HG02973 (cell line): ENCODE measurements at regions not wholly inside any gene's neighbourhood (a gene's known extent, or its start where the extent isn't known, plus 50 kb on each side); places are given as distances from the start of the nearest gene placed in this dataset.

Experiments
- ATAC-seq: cut with Tn5 transposase; IDR thresholded peaks from one replicate; pipeline ENCODE4 v1.9.1; 2021; ENCODE audit warnings: moderate library complexity; ENCODE audit not compliant: unreplicated experiment

DNA sequence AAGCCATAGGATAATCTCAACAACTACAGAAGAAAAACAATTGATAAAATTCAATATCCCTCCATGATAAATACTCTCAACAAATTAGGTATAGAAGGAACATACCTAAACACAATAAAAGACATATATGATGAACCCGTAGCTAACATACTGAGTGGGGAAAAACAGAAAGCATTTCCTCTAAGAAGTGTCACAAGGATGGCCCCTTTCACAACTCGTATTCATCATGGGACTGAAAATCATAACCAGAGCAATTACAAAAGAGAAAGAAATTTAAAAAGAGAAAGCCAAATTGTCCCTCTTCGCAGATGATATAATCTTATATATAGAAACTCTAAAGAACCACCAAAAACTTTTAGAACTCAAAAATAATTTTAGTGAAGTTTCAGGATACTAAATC lies 146.3 kb upstream of the RGMB start:
- peak; percentile 56 for ATAC-seq

DNA sequence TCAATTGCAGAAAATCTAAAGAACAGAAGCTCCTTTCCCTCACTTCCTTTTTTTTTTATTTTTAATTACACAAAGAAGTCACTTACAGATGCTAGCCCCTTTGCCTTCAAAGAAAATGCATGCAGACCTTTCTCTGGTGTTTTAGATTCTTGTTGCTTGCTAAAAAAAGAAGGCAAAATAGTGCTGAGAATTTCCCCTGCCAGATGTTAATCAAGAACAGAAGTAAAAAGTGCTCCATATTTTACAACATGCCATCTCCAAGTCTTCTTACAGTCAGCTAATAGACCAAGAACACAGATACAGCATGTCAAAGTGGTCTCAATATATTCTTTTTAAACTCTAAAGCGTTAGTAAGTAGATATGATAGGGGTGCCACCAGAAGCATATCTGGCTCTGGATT lies 142.8 kb upstream of the RGMB start:
- ATAC-seq, result no peak

DNA sequence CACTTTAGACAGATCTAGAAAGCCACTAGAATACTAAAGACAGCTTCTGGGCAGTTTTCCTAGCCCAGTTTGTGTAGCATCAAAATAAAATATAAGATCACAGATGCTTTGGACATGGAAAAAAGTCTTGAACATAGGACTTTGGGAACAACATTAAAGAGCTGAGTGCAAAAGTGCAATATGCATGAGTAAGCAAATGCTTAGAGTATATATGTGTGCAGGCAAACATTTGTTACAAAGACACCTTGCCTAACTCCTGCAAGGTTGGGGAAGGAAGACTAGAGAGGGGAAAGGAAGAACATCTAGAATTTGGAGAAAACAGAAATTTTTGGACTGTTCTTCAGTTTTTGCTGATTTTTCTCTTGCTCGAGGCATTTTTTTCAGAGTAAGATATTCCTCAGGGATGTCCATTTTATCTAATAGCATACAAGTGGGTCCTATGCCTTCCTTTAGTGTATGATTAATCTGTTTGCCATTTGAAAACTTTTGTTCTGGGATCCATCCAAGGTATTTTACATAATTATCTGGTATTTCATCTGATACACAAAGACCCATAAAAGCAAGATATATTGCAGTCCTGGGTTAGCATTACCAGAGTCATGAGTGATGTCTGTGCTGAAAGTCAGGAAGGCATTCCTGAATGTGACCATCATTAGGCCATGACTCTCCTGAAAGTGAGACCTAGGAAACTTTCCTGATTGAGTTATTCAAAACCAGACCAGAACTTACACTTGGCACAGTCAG lies 142.0 kb upstream of the RGMB start:
- ATAC-seq, result no peak

DNA sequence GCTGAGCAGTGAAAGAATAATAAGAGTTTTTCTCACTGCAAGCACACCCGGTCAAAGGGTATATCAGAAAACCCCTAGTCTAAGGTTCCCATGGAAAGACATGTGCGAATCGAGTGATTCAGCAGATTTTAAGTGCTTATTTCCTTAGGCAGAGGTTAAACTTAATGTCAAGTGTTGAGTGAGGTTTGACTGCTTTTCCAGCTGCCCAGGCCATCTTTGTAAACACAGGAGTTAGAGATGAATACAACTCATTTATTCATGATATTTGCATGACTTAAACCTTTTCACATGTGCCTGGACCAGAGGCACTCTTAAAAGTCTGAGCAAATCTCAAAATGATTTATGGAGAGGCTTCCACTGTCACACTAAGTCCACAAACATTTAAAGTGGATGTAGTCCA lies 137.8 kb upstream of the RGMB start:
- no peak for ATAC-seq

DNA sequence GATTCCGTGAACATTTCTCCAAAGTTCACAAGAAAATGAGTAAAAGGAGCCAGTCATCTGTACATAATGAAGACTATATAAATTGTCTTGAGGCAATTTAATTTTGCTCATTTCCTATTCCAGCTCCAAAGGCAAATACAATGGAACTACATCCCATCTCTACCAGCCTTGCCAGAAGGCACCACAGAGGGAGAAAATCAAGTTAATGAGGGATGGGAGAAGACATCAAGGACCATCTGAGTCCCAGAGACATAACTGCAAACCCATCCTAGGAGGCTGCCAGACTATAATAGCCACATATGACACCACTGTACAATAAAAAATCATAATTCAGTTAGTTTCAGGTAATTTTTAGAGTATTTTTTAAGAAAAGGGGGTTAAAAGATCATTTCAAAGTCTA lies 136.3 kb upstream of the RGMB start:
- no peak for ATAC-seq

DNA sequence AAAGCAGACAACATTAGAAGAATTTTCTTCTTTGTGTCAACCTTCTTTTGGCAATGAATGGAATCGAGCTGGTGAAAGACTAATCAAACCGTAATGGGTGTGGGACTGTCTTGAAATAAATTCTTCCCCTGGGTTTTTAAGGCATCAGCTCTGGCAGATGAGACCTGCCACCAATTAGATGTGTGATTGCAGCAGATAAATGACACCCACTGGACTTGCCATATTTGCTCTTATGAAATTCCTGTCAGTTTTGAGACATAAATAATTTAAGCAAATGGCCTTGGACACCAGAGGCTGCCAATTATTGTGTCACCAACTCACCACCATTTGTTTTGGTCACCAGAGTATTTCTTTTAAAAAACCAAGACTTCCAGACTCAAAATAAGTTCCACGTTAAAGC lies 135.9 kb upstream of the RGMB start:
- ATAC-seq, result no peak

DNA sequence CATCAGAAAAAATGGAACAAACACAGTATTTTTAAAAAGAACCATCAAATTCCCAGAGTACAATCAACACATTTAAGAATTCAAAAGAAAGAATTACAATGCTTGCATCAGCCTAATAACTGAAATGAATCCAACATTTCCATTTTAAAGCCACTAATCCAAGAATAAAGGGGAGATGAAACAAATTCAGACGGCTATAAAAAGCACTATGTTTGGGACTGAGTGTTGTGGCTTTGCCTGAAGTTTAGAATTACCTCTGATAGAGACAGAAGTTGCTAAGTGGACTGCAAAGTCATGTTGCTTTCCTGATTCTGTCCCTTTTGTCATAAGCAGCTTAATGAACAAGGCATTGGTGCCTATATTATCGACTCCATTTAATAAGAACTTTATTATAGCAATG lies 135.4 kb upstream of the RGMB start:
- no peak for ATAC-seq

DNA sequence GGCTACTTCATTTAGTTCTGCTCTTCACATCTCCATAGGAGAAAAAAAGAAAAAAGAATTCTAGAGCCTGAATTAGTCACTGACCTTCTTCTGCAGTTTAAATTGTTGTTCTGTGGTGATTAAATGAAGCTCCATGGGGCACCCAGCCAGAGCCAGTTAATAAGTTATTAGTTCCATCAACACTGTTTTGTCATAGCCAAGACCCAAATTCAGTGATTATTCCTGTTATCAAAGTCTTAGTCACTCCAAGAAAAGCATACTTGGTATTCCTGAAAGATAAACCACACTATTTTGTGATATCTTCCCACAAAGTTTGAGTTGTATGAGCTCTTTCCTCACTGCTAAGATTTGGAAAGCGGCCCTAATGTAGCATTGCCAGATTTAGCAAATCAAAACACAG lies 134.8 kb upstream of the RGMB start:
- no peak for ATAC-seq

DNA sequence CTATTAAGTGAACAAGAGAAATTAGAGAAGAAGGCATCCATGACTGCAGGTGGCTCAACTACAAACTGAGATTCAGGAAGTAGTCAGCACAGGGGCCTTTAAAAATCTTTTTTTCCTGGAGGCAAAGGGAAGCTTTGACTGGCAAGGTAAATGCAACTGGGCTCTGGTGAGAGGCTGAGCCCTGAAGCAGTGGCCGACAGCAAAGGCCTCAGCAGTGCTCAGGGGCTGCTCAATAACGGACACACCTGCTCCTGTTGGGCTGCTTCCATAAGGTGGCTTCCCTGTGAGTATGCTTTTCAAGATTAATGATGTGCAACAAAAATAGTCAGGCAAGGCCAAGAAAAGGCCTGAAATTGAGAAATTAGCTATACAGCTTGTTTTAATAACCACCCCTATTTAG lies 134.2 kb upstream of the RGMB start:
- ATAC-seq, result no peak

DNA sequence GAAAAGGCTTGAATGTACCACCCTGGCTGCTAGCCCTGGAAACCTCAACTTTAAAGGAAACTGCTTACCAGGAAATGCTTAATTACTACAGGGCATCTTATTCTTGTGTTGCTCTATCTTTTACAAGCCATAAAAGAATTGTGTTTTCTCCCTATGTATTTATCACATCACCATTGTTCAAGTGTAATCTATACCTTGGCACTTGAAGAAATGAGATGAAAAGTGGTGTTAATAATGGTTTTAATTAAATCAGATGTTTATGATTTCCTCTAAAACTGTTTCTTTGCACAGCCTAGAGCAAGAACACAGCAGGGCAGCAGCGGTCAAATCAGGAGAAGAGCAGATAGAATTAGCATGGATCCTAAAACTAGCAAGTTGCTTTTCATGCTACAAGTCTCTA lies 131.8 kb upstream of the RGMB start:
- ATAC-seq, result no peak

DNA sequence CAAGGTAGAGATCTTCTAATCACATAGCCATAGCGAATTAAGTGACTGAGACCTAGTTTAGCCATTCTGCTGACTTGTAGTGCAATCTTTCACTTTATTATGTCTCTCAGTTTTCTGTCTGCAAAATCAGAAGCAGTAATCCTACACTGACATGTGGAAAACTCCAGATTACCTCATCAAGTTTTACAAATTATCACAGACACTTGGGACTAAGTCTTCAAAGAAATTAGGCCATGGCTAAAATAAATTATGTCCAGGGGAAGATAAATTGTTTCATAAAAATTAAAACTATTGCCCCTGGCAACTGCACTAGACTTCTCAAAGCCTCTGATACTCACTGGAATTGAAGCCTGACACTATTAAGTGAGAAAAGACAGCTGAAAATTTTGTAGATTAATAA lies 129.9 kb upstream of the RGMB start:
- no peak for ATAC-seq

DNA sequence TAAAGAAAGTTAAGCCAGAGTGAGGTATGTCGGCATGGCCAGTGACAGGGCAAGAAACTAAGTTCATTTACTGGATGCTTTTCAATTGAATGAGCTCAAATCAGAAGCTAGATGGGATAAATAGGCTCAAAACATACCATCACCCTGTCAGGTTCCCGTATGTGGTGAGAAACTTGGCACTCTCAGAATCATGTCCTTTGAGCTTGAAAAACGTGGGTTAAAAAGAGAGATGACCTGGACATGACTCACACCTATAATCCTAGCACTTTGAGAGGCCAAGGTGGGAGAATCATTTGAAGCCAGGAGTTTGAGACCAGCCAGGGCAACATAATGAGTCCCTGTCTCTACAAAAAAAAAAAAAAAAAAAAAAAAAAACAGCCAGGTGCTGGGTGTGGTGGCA lies 121.7 kb upstream of the RGMB start:
- no peak for ATAC-seq

DNA sequence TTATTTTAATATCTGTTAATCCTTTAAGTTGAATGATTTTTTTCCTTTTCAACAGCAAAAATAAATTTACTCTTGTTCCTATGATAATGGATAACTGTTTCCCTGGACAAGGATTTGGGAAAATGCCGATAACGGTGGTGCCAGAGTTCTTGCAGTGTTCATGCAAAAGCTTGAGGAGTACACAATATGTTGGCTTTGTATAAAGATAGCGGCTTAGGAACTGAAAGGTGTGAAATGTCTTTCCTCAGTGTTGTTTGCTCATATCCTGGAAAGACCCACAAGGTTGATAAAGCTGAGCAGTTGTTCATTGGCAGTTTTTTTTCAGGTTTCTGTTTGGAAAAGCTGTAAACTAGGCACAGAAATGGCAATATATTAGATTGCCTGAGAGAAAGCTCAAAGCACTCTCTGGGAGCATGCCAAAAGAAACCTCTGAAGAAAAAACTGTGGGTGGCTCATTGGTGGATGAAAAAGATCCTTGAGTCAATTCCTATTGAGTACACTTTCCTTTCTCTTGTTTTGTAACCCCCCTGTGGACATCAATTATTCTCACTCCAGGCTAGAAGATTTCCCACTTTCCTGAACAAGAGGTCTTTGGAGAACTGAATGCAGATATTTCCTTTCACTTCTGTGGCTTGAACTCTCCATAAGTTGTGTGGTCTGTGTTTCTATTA lies 117.2 kb upstream of the RGMB start:
- ATAC-seq, result no peak

DNA sequence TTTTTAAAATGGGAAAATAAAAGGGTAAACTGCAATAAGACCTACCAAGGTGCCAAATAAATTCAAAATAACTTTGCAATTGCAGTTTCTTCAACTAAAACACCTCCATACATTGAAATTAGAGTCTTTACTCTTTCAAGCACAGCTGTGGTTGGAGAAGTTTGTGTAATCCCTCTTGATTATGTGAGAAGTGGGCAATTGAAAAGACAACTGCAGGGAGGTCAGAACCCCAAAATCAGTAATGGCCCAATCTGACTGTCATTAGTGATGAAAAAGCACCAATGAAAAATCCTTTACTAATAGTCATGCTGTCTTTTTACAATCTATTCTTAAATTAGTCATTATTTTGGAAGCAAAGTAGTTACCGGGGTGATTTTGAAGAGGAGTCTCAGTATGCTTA lies 116.7 kb upstream of the RGMB start:
- no peak for ATAC-seq

DNA sequence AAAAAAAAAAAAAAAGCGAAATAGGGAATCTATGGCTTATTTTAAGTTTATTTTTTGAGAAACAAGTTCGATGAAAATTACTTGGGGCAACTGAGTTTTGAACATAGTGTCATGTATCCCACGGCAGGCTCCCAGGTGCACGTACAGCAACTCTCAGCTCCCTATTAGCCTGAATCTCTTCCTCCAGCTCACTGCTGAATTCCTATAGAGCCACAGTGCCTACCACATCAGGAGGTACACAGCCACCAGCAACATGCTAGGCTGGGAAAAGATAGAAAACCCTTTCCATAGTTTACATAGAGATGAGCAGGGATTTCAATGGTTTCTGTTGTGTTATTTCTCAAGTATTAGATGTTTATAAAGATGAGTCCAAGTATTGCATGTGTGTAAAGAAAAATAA lies 115.9 kb upstream of the RGMB start:
- ATAC-seq, result no peak

DNA sequence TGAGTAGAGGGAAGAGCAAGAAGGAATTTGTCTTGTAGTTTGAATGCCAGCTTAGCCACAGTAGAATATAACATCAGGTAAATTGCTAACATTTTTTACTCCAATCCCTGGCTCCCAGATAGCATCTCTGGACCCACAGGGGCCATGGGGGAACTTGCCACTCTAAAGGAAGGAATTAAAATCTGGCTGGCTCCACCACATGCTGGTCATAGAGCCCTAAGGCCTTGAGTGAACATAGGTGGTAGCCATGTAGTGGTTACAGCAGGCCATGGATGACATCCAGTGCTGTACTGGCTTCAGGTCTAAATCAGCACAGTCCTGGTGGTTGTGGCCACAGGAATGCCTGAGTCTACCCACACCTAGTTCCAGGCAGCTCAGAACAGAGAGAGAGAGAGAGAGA lies 109.9 kb upstream of the RGMB start:
- ATAC-seq, result no peak

DNA sequence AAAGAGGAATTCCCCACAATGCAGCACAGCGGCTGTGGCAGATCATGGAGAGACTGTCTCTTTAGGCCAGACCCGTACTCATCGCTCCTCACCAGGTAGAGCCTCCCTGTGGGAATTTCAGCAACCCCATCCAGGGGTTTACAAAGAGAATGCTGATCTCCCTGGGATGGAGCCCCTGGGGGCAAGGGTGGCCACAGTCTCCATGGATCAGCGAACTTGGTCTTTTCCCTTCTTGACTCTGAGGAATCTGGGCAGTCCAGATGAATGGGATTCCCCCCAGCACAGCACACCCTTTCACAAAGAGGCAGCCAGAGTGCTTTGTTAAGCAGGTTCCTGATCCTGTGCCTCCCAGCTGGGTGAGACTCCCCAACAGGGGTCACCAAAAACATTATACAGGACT lies 108.7 kb upstream of the RGMB start:
- ATAC-seq, result no peak

DNA sequence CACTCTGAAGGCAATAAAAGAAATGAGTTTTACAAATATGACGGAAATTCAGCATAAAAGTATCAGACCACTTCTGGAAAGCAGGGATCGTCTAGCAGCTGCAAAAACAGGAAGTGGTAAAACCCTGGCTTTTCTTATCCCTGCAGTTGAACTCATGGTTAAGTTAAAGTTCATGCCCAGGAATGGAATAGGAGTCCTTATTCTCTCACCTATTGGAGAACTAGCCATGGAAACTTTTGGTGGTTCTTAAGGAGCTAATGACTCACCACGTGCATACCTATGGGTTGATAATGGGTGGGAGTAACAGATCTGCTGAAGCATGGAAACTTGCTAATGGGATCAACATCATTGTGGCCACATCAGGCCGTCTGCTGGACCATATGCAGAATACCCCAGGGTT lies 93.5 kb upstream of the RGMB start:
- ATAC-seq, result no peak

DNA sequence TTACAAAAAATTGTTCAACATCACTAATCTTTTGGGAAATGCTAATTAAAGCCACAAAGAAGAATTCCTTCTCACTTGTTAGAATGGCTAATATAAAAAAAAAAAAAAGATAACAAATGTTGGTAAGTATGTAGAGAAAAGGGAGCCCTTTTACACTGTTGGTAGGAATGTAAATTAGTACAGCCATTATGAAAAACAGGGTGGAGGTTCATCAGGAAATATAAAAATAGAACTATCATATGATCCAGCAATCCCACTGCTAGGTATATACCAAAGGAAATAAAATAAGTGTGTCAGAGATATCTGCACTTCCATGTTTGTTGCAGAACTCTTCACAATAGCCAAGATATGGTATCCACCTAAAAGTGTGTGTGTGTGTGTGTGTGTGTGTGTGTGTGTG lies 83.5 kb upstream of the RGMB start:
- ATAC-seq, result no peak

DNA sequence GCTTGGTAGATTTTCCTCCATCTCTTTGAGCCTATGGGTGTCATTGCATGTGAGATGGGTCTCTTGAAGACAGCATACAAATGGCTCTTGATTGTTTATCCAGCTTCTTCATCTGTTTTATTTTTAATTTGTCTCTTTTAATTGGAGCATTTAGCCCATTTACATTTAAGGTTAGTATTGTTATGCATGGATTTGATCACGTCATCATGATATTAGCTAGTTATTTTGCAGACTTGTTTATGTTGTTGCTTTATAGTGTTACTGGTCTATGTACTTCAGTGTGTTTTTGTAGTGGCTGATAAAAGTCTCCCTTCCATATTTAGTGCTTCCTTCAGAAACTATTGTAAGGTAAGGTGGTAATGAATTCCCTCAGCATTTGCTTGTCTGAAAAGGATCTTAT lies 78.6 kb upstream of the RGMB start:
- no peak for ATAC-seq

DNA sequence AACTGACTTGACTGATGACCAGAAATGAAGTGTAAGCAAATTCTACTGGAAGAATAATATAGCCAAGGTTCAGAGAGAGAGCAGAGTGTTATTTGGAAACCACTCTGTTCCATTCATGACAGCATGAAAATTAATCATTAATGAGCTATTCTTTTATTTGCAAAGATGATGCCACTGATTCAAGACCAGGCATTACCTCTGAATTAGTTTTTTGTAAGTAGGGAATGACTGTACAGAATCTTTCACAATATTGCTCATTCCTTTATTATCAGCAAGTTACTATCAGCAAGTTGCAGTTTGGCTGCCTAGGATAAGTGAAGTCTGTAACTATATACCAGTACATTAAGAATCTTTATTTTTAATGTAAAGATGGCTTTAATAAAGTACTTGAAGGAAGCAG lies 75.1 kb upstream of the RGMB start:
- no peak for ATAC-seq

DNA sequence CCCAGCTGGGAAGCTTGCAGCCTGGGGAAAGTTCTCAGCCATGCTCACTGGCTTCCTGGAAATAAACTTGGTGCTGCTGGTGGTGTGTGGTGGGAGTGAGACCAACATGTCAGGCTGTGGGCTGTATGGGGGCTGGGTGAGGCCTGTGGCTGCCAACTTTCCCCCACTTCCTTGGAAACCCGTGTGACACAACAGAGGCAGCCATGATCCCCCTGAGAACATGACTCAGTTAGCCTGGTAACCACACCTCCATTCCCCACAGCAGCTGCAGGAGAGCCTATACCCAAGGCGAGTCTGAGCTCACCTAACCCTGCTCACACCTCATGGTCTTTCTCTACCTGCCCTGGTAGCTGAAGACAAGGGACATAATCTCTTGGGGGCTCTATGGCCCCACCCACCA lies 72.7 kb upstream of the RGMB start:
- no peak for ATAC-seq

DNA sequence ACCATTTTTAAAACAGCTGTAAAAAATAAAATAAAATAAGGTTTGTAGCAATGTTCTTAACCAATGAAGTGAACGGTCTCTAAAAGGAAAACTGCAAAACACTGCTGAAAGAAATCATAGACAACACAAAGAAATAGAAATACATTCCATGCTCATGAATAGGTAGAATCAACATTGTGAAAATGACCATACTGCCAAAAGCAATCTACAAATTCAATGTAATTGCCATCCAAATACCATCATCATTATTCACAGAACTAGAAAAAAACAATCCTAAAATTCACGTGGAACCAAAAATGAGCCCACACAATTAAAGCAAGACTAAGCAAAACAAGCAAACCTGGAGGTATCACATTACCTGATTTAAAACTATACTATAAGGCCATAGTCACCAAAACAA lies 67.6 kb upstream of the RGMB start:
- no peak for ATAC-seq
